Cardiac muscle cell (in vitro differentiated cells and primary cell): ENCODE measurements at regions not wholly inside any gene's neighbourhood (a gene's known extent, or its start where the extent isn't known, plus 50 kb on each side); places are given as distances from the start of the nearest gene placed in this dataset.
A peak's percentile ranks its signal among the peaks of the same experiment; 100 is the strongest.

Experiments used
- DNase-seq, 2 donors: peaks; one replicate each; pipeline versions ENCODE4 v3.0.0 to v3.0.0-alpha.2; 2010 to 2017; ENCODE audit warnings: low read depth in 1 of 2, low spot score in 1 of 2
- H3K27ac ChIP-seq: fragments of 200-600 bp; sonication (generic); 2 replicates; pipeline ENCODE4 v1.5.1; 2016
- H3K27me3 ChIP-seq: fragments of 200-600 bp; sonication (generic); 2 replicates; pipeline ENCODE4 v1.6.0; 2016; ENCODE audit warnings: control low read depth
- H3K36me3 ChIP-seq: fragments of 200-600 bp; sonication (generic); 2 replicates; pipeline ENCODE4 v1.5.1; 2016; ENCODE audit warnings: control low read depth
- H3K4me1 ChIP-seq: fragments of 200-600 bp; sonication (generic); 2 replicates; pipeline ENCODE4 v1.8.1; 2017; ENCODE audit warnings: low read depth, mild to moderate bottlenecking, mixed run types
- H3K4me3 ChIP-seq: fragments of 200-600 bp; sonication (generic); 2 replicates; pipeline ENCODE4 v1.5.1; 2016; ENCODE audit warnings: mild to moderate bottlenecking
- H3K9me3 ChIP-seq: fragments of 200-600 bp; sonication (generic); 2 replicates; pipeline ENCODE4 v1.5.1; 2017; ENCODE audit warnings: low read depth, mild to moderate bottlenecking, control low read depth
- TF ChIP-seq, protein P1 (sequence below): IDR thresholded peaks from 2 replicates; pipeline ENCODE4 v1.5.1; 2012; ENCODE audit warnings: low read depth, mild to moderate bottlenecking, low read length

GRCh38 chr15:39131609-39132008 lies 449.3 kb upstream of the THBS1 start:
- no peaks in the 10 kb centered on the region for H3K9me3 ChIP-seq
- no peak overlapping the region for H3K27ac ChIP-seq
- H3K4me1 ChIP-seq = peaks cover 23% of the 10 kb centered on the region
- DNase-seq = peak in 1 of 2 donors; percentile 11
- H3K27me3 ChIP-seq = no peaks in the 10 kb centered on the region
- TF ChIP-seq, protein P1, sequence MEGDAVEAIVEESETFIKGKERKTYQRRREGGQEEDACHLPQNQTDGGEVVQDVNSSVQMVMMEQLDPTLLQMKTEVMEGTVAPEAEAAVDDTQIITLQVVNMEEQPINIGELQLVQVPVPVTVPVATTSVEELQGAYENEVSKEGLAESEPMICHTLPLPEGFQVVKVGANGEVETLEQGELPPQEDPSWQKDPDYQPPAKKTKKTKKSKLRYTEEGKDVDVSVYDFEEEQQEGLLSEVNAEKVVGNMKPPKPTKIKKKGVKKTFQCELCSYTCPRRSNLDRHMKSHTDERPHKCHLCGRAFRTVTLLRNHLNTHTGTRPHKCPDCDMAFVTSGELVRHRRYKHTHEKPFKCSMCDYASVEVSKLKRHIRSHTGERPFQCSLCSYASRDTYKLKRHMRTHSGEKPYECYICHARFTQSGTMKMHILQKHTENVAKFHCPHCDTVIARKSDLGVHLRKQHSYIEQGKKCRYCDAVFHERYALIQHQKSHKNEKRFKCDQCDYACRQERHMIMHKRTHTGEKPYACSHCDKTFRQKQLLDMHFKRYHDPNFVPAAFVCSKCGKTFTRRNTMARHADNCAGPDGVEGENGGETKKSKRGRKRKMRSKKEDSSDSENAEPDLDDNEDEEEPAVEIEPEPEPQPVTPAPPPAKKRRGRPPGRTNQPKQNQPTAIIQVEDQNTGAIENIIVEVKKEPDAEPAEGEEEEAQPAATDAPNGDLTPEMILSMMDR = no peak
- H3K4me3 ChIP-seq = no peak overlapping the region
- no peaks in the 10 kb centered on the region for H3K36me3 ChIP-seq

GRCh38 chr15:39132070-39132469 lies 448.8 kb upstream of the THBS1 start:
- no peaks in the 10 kb centered on the region for H3K27me3 ChIP-seq
- H3K4me3 ChIP-seq = no peak overlapping the region
- no peaks in the 10 kb centered on the region for H3K9me3 ChIP-seq
- peaks cover 22% of the 10 kb centered on the region for H3K4me1 ChIP-seq
- H3K36me3 ChIP-seq = no peaks in the 10 kb centered on the region
- peak in 1 of 2 donors; percentile 36 for DNase-seq
- TF ChIP-seq, protein P1 = no peak
- H3K27ac ChIP-seq = no peak overlapping the region

- Histone ChIP-seq H3K9me3 (no peaks in the 10 kb centered on the region), H3K27ac (peak overlapping the region; percentile 50), H3K36me3 (no peaks in the 10 kb centered on the region), H3K27me3 (no peaks in the 10 kb centered on the region), H3K4me3 (no peak overlapping the region), H3K4me1 (peaks cover 12% of the 10 kb centered on the region)
- DNase-seq = peak; percentile 8 to 94
- TF ChIP-seq, protein P1 = no peak
Measured at GRCh38 chr15:39132954-39133600, 447.8 kb upstream of the THBS1 start.

DNA sequence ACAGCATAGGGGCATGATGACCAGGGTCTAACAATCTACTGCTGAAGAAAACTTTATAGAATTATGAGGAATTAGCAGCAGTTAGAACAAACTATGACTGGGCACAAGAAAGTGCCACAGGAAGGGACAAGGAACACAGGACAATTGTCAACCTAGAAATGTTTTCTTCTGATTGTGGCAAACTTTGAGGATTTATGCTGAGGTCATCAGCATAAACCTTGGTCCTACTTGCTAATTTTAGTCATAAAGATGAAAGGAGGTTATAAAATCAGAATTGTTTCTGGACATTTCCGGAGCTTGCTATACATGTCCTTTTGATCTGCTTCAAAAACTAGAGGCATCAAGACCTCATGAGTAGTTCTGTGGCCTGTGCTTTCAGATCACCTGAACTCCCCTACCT lies 446.6 kb upstream of the THBS1 start:
- TF ChIP-seq, protein P1 = no peak
- no peak overlapping the region for H3K27ac ChIP-seq

GRCh38 chr15:39135989-39136388 lies 444.9 kb upstream of the THBS1 start:
- Histone ChIP-seq H3K9me3 (no peaks in the 10 kb centered on the region), H3K4me3 (no peak overlapping the region), H3K27ac (no peak overlapping the region), H3K4me1 (peaks cover 16% of the 10 kb centered on the region), H3K27me3 (no peaks in the 10 kb centered on the region), H3K36me3 (no peaks in the 10 kb centered on the region)
- TF ChIP-seq, protein P1 = no peak
- DNase-seq = peak in 1 of 2 donors; percentile 80

More for the DNA sequence above, 446.6 kb upstream of the THBS1 start:
- Histone ChIP-seq H3K4me3 (no peak overlapping the region), H3K9me3 (no peaks in the 10 kb centered on the region), H3K36me3 (no peaks in the 10 kb centered on the region), H3K4me1 (peaks cover 5% of the 10 kb centered on the region), H3K27me3 (no peaks in the 10 kb centered on the region)
- DNase-seq = no peak
